Spleen (tissue), 7 donors: ENCODE measurements at regions not wholly inside any gene's neighbourhood (a gene's known extent, or its start where the extent isn't known, plus 50 kb on each side); places are given as distances from the start of the nearest gene placed in this dataset.

Experiments
- POLR2A ChIP-seq, 3 donors: fragments of 450-650 bp; IDR thresholded peaks; one replicate each; pipeline ENCODE4 v1.5.1; 2017; ENCODE audit warnings: antibody characterized with exemption in 3 of 3, mild to moderate bottlenecking in 1 of 3
- POLR2AphosphoS5 ChIP-seq, 3 donors: sonication (generic); formaldehyde crosslinking; IDR thresholded peaks; one replicate each; pipeline ENCODE4 v1.5.1; 2017; ENCODE audit warnings: antibody characterized with exemption in 3 of 3
- TF ChIP-seq, protein P1 (sequence below), 11 experiments: fragments of 200-600 bp in 7 of 11; fragments of 450-650 bp in 4 of 11; sonication (generic) in 4 of 11; IDR thresholded peaks in 8 of 11; conservative IDR thresholded peaks in 3 of 11; 1 replicate in 7 of 11; 2 replicates in 4 of 11; pipeline versions ENCODE4 v1.4.0 to v1.8.0; 2016 to 2021; ENCODE audit warnings: antibody characterized with exemption in 11 of 11, inconsistent platforms in 4 of 11, mild to moderate bottlenecking in 1 of 11
- donor health status: DM: no; HTN: no; CAD: no; lungs with moderate emphysema.
- donor health status: DM: no; HTN: no; CAD: no.
- donor health status: DM: no; HTN: no; CAD: no.

DNA sequence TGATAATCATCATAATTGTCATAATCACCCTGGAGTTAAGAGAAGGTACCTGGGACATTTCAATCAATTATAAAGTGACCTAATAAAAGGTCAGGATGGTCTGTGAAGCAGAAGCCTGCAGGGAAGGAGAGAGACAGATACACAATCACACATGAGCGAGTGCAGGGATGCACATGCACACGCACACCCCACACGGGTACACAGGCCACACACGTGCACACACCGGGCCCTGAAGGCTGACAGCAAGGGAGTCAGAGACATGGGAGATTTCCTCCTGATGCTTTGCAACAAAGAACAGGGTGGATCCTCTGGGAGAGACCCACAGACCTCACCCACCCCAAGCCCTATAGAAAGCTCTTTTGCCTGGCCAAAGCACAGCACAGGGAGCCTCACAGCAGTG lies 82.3 kb upstream of the ZC3H12A start:
- TF ChIP-seq POLR2AphosphoS5 (IDR thresholded peaks at IDR 0.05) (no peak), POLR2A (IDR thresholded peaks at IDR 0.05) (no peak)
- TF ChIP-seq, protein P1, sequence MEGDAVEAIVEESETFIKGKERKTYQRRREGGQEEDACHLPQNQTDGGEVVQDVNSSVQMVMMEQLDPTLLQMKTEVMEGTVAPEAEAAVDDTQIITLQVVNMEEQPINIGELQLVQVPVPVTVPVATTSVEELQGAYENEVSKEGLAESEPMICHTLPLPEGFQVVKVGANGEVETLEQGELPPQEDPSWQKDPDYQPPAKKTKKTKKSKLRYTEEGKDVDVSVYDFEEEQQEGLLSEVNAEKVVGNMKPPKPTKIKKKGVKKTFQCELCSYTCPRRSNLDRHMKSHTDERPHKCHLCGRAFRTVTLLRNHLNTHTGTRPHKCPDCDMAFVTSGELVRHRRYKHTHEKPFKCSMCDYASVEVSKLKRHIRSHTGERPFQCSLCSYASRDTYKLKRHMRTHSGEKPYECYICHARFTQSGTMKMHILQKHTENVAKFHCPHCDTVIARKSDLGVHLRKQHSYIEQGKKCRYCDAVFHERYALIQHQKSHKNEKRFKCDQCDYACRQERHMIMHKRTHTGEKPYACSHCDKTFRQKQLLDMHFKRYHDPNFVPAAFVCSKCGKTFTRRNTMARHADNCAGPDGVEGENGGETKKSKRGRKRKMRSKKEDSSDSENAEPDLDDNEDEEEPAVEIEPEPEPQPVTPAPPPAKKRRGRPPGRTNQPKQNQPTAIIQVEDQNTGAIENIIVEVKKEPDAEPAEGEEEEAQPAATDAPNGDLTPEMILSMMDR (IDR thresholded peaks at IDR 0.05 in 8 of 11, conservative IDR thresholded peaks at IDR 0.05 in 3 of 11), result no peak
